PFSK-1 (cell line): ENCODE measurements at regions not wholly inside any gene's neighbourhood (a gene's known extent, or its start where the extent isn't known, plus 50 kb on each side); places are given as distances from the start of the nearest gene placed in this dataset.

Source experiments
- FOXP2 ChIP-seq: optimal IDR thresholded peaks from 2 replicates; pipeline ENCODE3; 2011; ENCODE audit warnings: borderline replicate concordance, control low read depth, inconsistent platforms; ENCODE audit not compliant: insufficient read depth; ENCODE audit errors: extremely low read length, extremely low read depth
- POLR2AphosphoS5 ChIP-seq: IDR thresholded peaks from 2 replicates; pipeline ENCODE4 v1.6.1; 2012; ENCODE audit warnings: low read depth, mild to moderate bottlenecking, control low read depth, low read length, moderate library complexity
- TAF1 ChIP-seq: IDR thresholded peaks from 2 replicates; pipeline ENCODE4 v1.6.1; 2012; ENCODE audit warnings: low read length, control low read depth, borderline replicate concordance; ENCODE audit not compliant: insufficient read depth
- TF ChIP-seq, protein P1 (sequence below), 2 experiments: IDR thresholded peaks; 2 replicates each; pipeline versions ENCODE4 v1.6.1 to v1.8.0; 2011 to 2012; ENCODE audit warnings: low read depth in 2 of 2, low read length in 2 of 2, control low read depth in 1 of 2, inconsistent platforms in 1 of 2, mild to moderate bottlenecking in 1 of 2, moderate library complexity in 1 of 2; ENCODE audit not compliant: insufficient read depth in 1 of 2

DNA sequence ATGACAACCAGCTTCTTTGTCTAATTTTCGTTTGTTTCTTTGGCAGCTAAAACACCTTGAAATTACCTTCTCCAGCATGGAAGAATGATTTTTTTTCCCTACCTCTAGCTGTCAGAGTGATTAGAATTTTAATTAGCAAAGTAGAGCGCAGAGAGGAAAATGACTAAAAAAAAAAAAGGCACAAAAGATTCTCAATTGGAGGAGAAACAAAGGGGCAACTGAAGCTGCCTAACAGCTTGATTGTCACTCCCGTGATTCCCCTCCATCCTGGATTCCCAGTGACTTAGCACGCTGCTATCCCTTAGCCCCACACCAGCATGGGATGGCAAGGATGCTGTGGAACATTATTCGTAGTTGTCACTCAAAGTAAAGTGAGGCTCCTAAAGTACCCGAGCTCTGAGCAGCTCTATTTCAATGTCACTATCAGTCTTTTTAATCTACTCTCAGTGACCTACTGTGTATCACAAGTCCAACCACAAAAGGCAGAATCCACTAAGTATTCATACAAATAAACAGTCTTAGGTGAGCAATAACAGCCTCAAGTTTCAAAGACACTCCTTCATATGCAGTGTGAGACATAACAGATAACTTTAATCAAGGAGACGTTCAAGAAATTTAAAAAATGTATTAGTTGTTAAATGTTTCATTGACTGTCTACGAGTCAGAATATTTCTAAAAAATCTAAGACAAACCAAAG is 710.0 kb upstream of the GRAMD2B start:
- TF ChIP-seq POLR2AphosphoS5, result no peak
- TF ChIP-seq, protein P1, sequence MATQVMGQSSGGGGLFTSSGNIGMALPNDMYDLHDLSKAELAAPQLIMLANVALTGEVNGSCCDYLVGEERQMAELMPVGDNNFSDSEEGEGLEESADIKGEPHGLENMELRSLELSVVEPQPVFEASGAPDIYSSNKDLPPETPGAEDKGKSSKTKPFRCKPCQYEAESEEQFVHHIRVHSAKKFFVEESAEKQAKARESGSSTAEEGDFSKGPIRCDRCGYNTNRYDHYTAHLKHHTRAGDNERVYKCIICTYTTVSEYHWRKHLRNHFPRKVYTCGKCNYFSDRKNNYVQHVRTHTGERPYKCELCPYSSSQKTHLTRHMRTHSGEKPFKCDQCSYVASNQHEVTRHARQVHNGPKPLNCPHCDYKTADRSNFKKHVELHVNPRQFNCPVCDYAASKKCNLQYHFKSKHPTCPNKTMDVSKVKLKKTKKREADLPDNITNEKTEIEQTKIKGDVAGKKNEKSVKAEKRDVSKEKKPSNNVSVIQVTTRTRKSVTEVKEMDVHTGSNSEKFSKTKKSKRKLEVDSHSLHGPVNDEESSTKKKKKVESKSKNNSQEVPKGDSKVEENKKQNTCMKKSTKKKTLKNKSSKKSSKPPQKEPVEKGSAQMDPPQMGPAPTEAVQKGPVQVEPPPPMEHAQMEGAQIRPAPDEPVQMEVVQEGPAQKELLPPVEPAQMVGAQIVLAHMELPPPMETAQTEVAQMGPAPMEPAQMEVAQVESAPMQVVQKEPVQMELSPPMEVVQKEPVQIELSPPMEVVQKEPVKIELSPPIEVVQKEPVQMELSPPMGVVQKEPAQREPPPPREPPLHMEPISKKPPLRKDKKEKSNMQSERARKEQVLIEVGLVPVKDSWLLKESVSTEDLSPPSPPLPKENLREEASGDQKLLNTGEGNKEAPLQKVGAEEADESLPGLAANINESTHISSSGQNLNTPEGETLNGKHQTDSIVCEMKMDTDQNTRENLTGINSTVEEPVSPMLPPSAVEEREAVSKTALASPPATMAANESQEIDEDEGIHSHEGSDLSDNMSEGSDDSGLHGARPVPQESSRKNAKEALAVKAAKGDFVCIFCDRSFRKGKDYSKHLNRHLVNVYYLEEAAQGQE (IDR thresholded peaks at IDR 0.05; ENCODE audit: insufficient read depth in 1 of 2, low read depth in 2 of 2, low read length in 2 of 2), result no peak
- TF ChIP-seq TAF1, result no peak
- no peak for TF ChIP-seq FOXP2
